ENCODE measurements at regions not wholly inside any gene's neighbourhood (a gene's known extent, or its start where the extent isn't known, plus 50 kb on each side); places are given as distances from the start of the nearest gene placed in this dataset.

GRCh38 chr2:219980638-219981037 lies 353.2 kb downstream of the SLC4A3 start:
- no peak for TF ChIP-seq CTCF (IDR thresholded peaks at IDR 0.05; ENCODE audit: low read length, missing control alignments)
- no peak for DNase-seq (ENCODE audit: low read depth)

GRCh38 chr2:219983836-219984235 lies 356.4 kb downstream of the SLC4A3 start:
- DNase-seq (ENCODE audit: low read depth), result peak; percentile 31
- no peak for TF ChIP-seq CTCF (IDR thresholded peaks at IDR 0.05; ENCODE audit: low read length, missing control alignments)
- H3K4me3 ChIP-seq (replicated peaks; ENCODE audit: low read depth, low read length), result no peak overlapping the region

More at GRCh38 chr2:219980638-219981037, 353.2 kb downstream of the SLC4A3 start:
- H3K4me3 ChIP-seq (replicated peaks; ENCODE audit: low read depth, low read length), result no peak overlapping the region

GRCh38 chr2:219985017-219985416 lies 357.6 kb downstream of the SLC4A3 start:
- H3K4me3 ChIP-seq (replicated peaks; ENCODE audit: low read depth, low read length), result no peak overlapping the region
- TF ChIP-seq CTCF (IDR thresholded peaks at IDR 0.05; ENCODE audit: low read length, missing control alignments), result no peak
- DNase-seq (ENCODE audit: low read depth), result no peak

GRCh38 chr2:219987830-219988229 lies 360.4 kb downstream of the SLC4A3 start:
- no peak for TF ChIP-seq CTCF (IDR thresholded peaks at IDR 0.05; ENCODE audit: low read length, missing control alignments)
- DNase-seq (ENCODE audit: low read depth), result peak; percentile 63
- no peak overlapping the region for H3K4me3 ChIP-seq (replicated peaks; ENCODE audit: low read depth, low read length)

- no peak for TF ChIP-seq CTCF (IDR thresholded peaks at IDR 0.05; ENCODE audit: low read length, missing control alignments)
- DNase-seq (ENCODE audit: low read depth), result no peak
- no peak overlapping the region for H3K4me3 ChIP-seq (replicated peaks; ENCODE audit: low read depth, low read length)
Measured at GRCh38 chr2:219989744-219990143, 362.3 kb downstream of the SLC4A3 start.

GRCh38 chr2:219991116-219991515 lies 363.7 kb downstream of the SLC4A3 start:
- TF ChIP-seq CTCF (IDR thresholded peaks at IDR 0.05; ENCODE audit: low read length, missing control alignments), result no peak
- no peak for DNase-seq (ENCODE audit: low read depth)
- H3K4me3 ChIP-seq (replicated peaks; ENCODE audit: low read depth, low read length), result no peak overlapping the region

DNA sequence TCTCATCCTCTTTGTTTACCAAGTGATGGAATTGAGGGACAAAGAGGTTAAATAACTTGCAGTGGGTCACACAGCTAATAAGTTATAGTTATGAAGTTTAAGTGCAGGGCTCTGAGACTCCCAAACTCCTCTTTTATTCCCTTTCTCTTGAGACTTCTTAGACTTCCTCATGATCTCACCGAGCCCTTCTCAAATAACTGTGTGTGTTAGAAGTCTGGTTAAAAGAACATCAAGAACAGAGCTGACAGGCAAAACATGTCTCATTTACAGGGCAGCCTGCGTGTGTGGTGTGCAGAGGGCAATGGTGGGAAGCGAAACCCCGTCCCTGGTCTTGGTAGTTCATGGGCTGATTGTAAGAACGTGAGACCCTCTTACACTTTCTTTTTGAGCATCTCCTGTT lies 368.0 kb downstream of the SLC4A3 start:
- no peak for TF ChIP-seq CTCF (IDR thresholded peaks at IDR 0.05; ENCODE audit: low read length, missing control alignments)
- no peak for DNase-seq (ENCODE audit: low read depth)
- no peak overlapping the region for H3K4me3 ChIP-seq (replicated peaks; ENCODE audit: low read depth, low read length)
